Neutrophil (primary cell): ENCODE measurements at regions not wholly inside any gene's neighbourhood (a gene's known extent, or its start where the extent isn't known, plus 50 kb on each side); places are given as distances from the start of the nearest gene placed in this dataset.

Source experiments
- H3K27ac ChIP-seq: fragments of 200-600 bp; sonication (generic); 2 replicates; pipeline ENCODE4 v1.5.1; 2016; ENCODE audit warnings: mild to moderate bottlenecking, moderate library complexity
- H3K27me3 ChIP-seq: fragments of 200-600 bp; sonication (generic); 2 replicates; pipeline ENCODE4 v1.6.0; 2016; ENCODE audit warnings: mild to moderate bottlenecking
- H3K36me3 ChIP-seq: fragments of 200-600 bp; sonication (generic); 2 replicates; pipeline ENCODE4 v1.5.1; 2017
- H3K4me1 ChIP-seq, 2 experiments: fragments of 200-600 bp in 1 of 2; sonication (generic) in 1 of 2; 1 replicate in 1 of 2; 2 replicates in 1 of 2; pipeline versions ENCODE4 v1.5.1 to v1.6.1; 2013 to 2016; ENCODE audit warnings: low read depth in 1 of 2, low read length in 1 of 2, mild to moderate bottlenecking in 1 of 2, moderate library complexity in 1 of 2; ENCODE audit not compliant: control insufficient read depth in 1 of 2, insufficient read depth in 1 of 2
- H3K4me3 ChIP-seq, 2 experiments: fragments of 200-600 bp in 1 of 2; sonication (generic) in 1 of 2; 1 replicate in 1 of 2; 2 replicates in 1 of 2; pipeline ENCODE4 v1.5.1; 2013 to 2016; ENCODE audit warnings: low read depth in 1 of 2, low read length in 1 of 2, mild to moderate bottlenecking in 1 of 2, moderate library complexity in 1 of 2
- H3K9me3 ChIP-seq: fragments of 200-600 bp; sonication (generic); 2 replicates; pipeline ENCODE4 v1.5.1; 2016
- TF ChIP-seq, protein P1 (sequence below): fragments of 200-600 bp; sonication (generic); IDR thresholded peaks from 2 replicates; pipeline ENCODE4 v1.5.1; 2016; ENCODE audit warnings: antibody characterized with exemption

DNA sequence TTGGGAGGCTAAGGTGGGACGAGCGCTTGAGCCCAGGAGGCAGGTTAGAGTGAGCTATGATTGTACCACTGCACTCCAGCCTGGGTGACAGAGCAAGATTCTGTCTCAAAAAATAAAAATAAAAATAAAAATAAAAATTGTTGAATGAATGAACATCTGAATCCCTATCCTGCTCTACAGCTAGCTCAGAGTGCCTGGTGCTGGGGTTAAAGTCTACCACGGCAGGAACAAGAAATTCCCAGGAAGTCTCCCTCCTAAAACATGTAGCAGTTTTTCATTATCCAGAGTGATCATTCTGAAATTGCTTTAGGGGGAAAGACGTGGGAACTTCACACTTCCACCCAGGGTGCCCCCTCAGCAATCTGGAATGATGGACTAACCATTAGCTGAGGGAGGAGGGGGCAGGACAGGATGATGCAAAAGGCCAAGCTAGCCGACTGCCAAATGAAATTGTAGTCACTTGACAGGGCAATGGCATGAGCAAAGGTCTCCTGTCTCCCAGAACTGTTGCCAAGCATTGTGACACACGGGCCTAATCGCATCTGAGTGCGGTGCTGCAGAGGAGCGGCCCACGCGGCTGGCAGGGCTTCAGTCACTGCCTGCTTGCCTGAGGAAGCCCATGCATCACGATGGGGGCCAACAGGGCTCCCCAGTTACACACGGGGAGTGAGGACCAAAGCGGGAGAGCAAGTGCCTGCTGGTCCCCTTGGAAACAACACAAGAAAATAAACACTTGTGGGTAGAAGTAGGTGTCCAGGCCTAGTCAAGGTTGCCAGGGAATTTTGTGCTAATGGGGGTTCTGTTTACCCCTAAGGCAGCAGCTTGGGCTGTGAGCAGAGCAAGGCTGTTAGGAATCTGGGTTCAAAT lies 85.7 kb downstream of the NENF start:
- Histone ChIP-seq H3K9me3 (no peaks in the 10 kb centered on the region), H3K27ac (no peak overlapping the region), H3K27me3 (peaks cover 72% of the 10 kb centered on the region), H3K4me3 (no peak overlapping the region), H3K4me1 (peaks cover 4 to 7% of the 10 kb centered on the region in 2 experiments), H3K36me3 (no peaks in the 10 kb centered on the region)
- TF ChIP-seq, protein P1, sequence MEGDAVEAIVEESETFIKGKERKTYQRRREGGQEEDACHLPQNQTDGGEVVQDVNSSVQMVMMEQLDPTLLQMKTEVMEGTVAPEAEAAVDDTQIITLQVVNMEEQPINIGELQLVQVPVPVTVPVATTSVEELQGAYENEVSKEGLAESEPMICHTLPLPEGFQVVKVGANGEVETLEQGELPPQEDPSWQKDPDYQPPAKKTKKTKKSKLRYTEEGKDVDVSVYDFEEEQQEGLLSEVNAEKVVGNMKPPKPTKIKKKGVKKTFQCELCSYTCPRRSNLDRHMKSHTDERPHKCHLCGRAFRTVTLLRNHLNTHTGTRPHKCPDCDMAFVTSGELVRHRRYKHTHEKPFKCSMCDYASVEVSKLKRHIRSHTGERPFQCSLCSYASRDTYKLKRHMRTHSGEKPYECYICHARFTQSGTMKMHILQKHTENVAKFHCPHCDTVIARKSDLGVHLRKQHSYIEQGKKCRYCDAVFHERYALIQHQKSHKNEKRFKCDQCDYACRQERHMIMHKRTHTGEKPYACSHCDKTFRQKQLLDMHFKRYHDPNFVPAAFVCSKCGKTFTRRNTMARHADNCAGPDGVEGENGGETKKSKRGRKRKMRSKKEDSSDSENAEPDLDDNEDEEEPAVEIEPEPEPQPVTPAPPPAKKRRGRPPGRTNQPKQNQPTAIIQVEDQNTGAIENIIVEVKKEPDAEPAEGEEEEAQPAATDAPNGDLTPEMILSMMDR, result no peak

DNA sequence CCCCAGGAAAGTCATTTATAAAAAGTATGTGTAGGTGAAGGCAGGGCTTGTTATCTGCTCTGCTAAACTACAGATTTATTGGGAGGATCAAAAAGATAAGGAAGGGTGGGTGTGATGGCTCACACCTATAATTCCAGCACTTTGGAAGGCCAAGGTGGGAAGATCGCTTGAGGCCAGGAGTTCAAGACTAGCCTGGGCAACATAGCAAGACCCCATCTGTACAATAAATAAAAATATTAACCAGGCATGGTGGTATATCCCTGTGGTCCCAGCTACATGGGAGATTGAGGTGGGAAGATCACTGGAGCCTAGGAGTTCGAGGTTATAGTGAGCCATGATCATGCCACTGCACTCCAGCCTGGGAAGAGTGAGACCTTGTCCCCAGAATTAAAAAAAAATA lies 86.4 kb downstream of the NENF start:
- Histone ChIP-seq H3K36me3 (no peaks in the 10 kb centered on the region), H3K4me1 (peaks cover 3 to 4% of the 10 kb centered on the region in 2 experiments), H3K4me3 (no peak overlapping the region), H3K27me3 (peaks cover 65% of the 10 kb centered on the region), H3K27ac (no peak overlapping the region), H3K9me3 (no peaks in the 10 kb centered on the region)
- TF ChIP-seq, protein P1, result no peak

DNA sequence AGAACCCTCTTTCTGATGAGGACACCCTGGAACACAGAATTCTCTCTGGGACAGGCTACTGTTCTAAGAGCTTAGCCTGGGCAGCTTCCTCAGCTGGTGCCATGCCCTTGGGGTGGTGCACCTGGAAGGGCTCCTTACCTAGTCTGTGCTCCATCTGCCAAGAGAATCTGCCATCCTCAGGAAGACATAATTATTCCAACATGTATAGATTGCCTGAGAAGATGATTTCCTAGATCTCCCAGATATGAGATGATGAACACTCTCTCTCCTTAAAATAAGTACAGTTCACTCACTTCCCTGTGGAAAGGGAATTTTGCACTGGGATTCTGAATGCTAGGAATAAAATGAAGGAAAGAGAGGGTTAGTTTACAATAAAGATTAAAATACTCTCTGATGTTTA lies 87.6 kb downstream of the NENF start:
- H3K27me3 ChIP-seq, result peaks cover 58% of the 10 kb centered on the region
- no peak overlapping the region for H3K4me3 ChIP-seq
- no peaks in the 10 kb centered on the region for H3K9me3 ChIP-seq
- TF ChIP-seq, protein P1, result no peak
- no peaks in the 10 kb centered on the region for H3K36me3 ChIP-seq
- no peaks in the 10 kb centered on the region for H3K4me1 ChIP-seq
- H3K27ac ChIP-seq, result no peak overlapping the region

DNA sequence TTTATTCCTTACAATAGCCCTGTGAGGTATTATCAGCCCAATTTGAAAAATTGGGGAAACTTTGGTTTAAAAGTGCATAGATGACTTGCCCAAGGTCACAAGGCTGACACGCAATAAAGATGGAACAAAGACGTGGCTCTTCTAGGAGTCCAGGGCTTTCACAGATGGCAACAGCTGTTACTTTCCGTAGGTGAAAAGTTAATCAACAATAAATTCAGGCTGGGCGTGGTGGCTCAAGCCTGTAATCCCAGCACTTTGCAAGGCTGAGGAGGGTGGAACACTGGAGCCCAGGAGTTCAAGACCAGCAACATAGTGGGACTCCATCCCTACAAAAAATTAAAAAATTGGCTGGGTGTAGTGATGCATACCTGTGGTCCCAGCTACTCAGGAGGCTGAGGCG lies 87.8 kb upstream of the ATF3 start:
- H3K4me1 ChIP-seq, result no peaks in the 10 kb centered on the region
- peaks cover 55% of the 10 kb centered on the region for H3K27me3 ChIP-seq
- no peaks in the 10 kb centered on the region for H3K9me3 ChIP-seq
- TF ChIP-seq, protein P1, result no peak
- H3K27ac ChIP-seq, result no peak overlapping the region
- H3K4me3 ChIP-seq, result no peak overlapping the region
- H3K36me3 ChIP-seq, result no peaks in the 10 kb centered on the region

DNA sequence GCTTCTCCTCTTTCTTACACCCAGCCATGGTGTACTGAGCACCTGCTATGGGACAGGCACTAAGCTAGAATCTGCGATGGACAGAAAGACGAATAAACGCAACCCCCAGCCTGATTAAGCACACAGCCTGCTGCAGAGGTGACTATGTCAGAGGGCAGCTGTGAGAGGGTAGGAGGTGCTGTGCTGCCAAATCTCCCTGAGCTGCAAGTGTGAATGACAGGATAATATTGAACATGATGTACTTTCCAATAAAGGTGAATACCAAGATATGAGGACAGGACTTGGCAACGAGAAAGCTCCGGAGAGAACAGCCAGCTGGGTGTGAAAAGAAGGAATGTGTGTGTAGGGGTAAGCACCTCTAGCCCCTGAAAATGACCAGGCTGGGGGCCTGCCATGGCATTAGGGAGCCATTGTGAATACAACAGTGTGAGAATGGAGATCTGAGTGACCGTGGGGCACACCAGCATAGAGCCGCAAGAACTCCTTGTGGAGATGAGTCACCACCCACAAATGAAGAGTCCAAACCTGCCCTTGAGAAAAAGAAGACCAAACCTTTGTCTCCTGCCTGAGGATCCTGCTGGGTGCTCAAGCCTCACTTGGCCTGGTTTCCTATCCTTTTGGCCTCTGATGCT lies 83.0 kb upstream of the ATF3 start:
- peaks cover 31% of the 10 kb centered on the region for H3K27me3 ChIP-seq
- TF ChIP-seq, protein P1, result no peak
- H3K27ac ChIP-seq, result no peak overlapping the region
- no peak overlapping the region for H3K4me3 ChIP-seq
- no peaks in the 10 kb centered on the region for H3K4me1 ChIP-seq
- H3K9me3 ChIP-seq, result no peaks in the 10 kb centered on the region
- no peaks in the 10 kb centered on the region for H3K36me3 ChIP-seq
